CD4-positive, alpha-beta T cell treated with Interleukin-4 for 1 hour (primary cell): ENCODE measurements at regions not wholly inside any gene's neighbourhood (a gene's known extent, or its start where the extent isn't known, plus 50 kb on each side); places are given as distances from the start of the nearest gene placed in this dataset.
"Not testable (repeated sequence)": the region's sequence is repeated elsewhere in the genome, so short reads cannot be mapped to it uniquely, and the experiment has no call there.

Experiments
- DNase-seq, 2 donors: peaks; one replicate each; pipeline ENCODE4 v3.0.0-alpha.2; 2020 to 2022

DNA sequence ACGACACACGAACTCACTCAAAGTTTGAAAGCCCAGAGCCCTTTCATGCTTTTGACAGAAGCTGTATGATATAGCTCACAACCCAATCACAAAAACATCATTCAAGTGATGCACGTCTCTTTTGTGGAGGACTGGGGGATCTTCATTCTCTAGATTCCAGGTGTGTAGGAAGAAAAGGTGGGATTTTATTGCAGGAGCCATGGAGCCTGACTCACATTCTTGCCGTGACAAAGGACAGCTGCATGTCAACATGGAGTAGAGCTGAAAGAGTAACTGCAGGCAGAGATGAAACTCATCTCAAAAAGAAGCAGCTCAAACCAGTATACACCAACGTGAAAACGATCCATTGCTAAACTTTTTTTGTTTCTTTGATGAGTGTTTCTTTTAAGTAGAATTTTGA, 50.9 kb upstream of the PDE1A start:
- DNase-seq = no peak

DNA sequence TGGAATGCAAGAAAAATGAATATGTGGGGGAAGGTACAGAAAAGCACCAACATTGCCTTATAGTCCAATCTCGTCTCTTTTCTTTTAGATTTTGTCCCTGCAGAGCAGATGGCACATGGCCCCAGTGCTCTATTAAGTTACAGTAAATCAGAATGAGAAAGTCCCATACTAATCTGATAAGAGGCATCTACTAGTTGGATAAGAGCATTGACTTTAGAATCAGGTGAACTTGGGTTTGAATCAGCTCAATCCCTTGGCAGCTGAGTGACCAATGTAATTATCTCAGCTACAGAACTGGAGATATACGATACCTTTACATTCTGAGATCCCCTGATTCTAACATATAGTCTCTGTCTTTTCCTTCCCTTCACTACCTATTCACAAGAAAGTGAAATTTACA, 54.8 kb upstream of the PDE1A start:
- no peak for DNase-seq

DNA sequence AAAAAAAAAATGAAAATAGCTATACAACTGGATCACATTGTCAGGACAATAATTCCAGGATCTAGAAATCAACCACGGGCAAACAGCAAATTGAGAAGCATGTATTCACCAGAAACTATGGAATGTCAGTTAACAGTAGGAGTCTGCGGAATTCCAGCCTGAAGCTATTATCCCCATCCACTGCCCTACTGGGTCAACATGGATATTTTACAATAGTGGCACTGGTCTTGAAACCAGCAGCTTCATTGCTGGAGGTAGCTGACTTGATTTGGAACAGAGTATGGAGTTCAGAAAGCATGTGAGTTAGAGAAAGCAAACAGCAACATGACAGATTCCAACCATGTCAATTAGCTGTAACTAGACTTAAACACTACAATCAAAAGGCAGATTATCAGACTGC, 55.7 kb upstream of the PDE1A start:
- DNase-seq = no peak

DNA sequence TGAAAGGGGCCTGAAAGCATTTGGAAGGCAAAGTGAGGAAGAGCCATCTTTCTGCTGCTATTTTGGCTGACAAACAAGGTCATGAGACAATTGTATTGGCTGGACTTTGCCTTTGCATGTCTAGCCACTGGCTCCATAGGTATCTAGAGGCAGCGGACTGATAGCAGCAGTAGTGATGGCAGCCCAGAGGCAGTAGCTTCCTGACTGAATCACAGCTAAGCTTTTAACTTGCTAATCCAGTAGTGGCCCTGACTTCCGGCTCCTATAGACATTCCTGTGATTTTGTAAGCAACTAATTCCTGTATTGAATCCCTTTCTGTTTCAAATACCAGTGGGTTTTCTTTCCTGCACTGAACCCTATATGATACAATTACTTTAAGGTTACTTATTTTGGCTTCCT, 69.8 kb upstream of the PDE1A start:
- DNase-seq = no peak

DNA sequence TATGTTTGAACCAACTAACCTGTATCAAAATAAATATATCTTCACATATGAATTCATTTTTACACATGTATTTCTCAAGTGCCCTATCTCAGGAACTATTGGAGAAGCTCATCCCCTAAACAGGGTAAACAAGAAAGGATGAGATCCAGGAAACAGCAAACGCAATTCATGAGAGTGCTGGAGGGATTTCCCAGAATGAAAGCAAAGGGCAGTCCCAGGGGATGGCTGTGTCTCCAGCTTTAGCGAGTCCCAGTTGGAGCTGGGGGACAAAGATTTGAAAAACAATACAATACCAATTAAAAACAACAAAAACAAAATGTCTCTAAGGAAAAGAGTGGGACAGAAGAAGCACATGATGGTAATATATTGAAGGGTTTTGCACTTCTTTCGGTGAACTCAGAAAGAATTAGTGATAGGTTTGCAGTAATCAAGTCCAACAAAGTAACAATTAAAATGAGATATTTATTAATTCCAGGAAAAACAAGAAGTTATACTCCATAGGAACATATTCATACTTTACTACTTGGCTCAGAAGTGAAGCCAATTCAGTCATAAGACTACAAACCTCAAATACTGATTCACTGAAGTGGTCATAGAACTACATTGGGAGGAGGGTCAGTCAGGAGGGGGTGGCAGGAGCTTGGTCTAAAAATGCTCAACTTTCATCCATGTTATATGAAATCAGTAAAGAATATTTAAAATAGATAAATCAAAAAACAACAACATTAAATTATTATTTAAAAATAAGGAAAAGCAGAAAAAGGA, 73.1 kb upstream of the PDE1A start:
- DNase-seq = no peak

DNA sequence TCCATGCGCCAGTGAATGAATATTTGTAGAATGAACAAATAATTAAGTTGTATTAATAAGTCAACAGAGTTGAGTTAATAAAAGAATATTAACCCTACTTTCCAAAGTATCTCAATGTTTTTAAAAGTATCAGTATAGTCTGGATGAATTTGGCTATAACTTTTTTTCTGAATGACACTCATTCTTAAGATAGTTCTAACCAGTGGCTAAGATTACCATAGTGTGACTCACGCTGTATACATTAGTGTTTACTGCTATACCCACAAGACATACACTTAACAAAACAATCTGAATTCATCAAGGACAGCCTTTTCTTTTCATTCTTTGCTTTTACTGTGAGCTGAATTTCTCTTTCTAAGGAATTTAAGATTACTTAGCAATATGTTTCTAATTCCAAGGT, 77.0 kb upstream of the PDE1A start:
- DNase-seq = no peak

DNA sequence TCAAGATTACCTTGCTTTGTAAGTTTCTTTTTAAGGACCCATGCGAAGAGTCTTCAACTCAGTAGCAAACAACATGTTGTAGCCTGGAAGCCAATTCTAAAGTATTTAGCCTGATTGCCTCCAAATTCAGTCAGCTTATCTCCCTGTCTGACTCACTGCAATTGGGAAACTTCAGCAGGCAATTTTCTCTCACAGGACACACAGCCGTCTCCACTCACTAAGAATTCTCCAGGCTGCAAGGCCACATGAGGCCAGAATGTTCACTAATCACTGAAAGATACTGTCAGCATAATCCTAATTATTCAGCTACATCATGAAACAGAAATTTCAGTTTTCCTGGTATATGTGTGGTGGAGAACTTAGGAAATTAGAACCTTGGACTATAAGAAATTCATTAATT, 78.1 kb upstream of the PDE1A start:
- no peak for DNase-seq

DNA sequence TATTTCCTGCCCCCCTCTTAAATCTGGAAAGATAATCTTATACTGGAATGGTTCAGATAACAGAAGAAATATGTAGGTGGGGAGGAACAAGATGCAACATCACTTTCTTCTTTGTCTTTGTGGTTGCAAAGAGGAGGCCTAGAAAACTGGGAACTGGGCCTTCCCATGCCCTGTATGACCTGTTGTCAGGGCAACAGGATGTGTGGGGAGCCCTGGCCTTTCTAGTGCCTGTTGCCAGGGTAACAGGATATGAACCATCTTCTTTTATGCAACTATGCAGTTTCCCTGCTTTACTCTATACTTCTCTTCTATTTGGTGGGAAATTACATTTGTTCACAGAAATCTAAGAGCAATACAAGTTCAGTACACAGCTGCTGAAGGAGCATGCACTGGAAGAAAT, 79.8 kb upstream of the PDE1A start:
- DNase-seq = no peak

DNA sequence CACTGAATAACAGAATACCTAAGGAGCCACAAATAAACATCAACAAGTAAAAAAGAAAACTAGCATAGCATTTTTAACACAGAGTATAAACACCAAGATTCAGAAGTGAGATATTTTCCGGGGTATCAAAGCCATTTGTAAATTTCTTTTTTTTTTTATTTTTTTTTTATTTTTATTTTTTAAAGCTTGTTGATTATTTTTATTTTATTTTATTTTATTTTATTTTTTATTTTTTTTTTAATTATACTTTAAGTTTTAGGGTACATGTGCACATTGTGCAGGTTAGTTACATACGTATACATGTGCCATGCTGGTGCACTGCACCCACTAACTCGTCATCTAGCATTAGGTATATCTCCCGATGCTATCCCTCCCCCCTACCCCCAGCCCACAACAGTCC, 81.7 kb upstream of the PDE1A start:
- DNase-seq = not testable (repeated sequence)

DNA sequence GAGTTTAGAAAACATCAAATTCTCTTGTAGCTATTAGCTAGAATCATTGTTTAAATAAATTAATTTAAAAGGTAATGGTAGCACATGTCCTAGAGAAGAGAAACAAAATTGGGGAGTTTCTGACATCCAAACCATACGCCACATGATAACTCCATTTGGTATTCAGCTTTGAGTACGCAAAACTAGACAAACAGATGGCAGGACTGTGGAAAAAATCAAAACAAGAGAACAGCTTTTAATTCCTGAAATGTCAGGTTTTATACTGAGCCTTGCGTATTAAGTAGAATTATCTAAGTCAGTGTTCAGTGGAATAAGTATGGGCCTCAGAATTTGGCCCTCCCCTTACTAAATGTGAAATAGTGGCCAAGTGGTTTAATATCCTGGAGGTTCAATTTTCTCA, 82.4 kb upstream of the PDE1A start:
- DNase-seq = no peak

DNA sequence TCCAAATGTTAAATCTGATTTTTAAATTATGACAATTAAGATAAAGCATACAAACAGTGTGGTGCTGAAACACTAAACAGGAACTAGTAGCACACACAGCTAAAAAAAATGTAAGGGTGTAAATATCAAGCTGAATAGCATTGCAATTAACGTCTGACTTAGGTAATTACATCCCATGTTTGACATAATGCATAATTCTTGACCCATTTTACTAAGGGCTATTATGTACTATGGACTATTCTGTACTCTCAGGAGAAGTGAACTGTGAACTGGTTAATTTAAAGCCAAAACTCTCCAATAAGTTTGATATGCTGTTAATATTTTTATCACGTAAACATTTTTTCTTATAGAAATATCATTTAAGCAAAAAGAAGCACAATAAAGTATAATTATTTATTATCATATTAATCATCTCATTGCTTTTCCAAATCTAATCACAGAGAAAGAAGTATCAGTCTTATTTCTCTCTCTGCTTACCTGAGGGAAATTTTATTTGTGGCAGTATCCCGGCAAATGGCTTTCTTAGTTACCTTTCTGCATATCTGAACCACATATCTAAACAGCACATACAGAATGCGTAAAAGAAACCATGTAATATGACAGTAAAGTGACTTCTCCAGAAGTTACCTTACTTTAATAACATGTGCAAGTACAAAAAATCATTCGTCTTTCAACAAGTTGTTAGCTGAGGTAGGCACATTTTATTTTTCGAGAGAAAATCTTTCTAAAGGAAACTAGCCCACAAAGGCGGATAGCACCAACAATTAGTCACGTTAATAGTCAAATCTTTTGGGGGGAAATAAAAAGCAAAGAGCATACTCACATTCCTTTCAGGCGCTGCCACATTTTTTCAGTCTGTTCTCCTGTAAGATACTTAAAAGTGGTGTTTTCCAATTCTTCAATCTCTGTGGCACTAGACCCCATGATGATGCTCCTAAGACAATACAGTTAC, 94.9 kb upstream of the PDE1A start:
- DNase-seq = no peak

DNA sequence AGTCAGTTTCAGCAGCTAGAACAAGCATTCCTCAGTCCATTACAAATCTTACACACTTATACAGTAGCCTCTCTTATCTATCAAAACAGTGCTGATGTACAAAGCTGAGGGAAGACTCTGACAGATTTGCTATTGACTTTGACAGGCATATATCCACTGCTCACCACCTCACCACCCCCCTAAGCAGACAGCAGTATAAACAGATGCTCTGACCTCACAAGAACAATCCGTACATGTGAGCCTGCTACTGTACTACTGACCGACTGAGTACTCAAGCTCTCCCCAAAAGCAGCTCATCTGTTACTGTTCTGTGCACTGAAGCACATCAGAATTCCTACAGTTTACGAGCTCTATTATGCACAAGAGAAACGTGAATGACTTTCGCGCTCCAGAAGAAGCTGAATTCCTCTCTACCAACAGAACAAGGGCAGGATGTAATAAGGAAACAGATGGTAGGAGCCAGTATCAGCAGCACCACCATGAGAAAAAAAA, 95.6 kb upstream of the PDE1A start:
- DNase-seq = no peak

DNA sequence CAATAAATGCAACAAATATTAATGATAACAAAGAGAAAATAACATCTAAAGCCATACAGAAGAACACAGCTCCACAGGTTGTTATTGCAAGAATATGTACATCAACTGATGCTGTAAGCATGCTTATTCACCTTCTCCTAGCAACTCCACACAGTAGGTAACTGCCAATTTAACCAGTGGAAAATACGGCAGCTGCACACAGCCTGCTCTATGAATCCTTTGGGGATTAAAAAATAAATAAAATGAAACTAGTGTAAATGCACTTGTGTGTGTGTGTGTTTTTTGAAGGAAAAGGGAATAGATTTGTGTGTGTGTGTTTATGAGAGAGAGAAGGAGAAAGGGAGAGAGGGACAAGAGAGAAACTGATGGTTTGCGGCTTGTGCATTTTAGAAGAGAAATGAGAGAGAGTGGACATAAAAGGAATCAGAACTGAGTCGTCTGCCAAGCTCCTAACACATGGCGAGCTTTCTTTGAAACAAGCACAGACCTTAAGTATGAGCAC, 96.2 kb upstream of the PDE1A start:
- no peak for DNase-seq

DNA sequence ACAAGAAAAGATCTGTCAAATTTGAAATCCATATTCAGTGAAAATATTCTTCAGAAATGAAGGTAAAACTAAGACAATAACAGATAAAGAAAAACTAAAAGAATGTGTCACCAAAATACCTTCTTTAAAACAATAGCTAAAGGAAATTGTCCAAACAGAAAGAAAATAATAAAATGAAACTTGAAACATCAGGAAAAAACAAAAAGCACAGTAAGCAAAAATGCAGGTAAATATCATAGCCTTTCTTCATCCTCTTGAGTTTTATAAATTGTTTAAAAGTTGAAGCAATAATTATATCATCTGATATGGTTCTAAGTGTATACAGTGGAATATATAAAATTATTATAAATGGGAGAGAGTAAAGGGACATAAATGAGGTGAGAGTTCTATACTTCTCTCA, 103.8 kb upstream of the PDE1A start:
- no peak for DNase-seq

DNA sequence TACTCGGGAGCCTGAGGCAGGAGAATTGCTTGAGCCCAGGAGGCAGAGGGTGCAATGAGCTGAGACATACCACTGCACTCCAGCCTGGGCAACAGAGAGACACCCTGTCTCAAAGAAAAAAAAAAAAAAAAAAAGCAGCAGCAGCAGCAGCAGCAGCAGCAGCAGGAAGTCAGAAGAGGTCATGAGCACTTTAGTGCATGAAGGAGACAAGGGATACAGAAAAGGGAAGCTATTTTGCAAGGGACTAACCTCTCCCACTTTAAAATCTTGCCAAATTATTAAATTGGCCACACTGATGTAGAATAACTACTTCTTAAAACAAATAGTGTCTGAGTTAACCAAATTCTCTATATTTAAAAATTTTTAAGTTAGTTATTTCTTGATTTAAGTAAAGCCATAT, 113.4 kb upstream of the PDE1A start:
- DNase-seq = no peak

DNA sequence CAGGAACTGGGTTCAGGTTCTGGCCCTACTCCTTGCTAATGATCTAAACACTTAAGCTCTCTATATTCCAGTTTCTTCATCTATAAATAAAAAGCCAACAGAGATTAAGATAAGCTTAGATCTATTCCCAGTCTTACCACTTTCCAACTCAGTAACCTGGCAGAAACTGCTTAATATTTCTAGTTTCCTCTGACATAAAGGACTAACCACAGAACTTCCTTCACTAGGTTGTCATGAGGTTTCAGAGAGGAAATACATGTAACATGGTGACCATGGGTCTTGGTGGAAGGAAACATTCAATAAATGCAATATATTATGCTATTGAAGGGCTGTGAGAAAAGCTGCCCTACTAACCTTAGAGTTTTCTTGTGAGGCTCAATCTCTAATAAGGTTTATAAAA, 114.4 kb upstream of the PDE1A start:
- DNase-seq = no peak

DNA sequence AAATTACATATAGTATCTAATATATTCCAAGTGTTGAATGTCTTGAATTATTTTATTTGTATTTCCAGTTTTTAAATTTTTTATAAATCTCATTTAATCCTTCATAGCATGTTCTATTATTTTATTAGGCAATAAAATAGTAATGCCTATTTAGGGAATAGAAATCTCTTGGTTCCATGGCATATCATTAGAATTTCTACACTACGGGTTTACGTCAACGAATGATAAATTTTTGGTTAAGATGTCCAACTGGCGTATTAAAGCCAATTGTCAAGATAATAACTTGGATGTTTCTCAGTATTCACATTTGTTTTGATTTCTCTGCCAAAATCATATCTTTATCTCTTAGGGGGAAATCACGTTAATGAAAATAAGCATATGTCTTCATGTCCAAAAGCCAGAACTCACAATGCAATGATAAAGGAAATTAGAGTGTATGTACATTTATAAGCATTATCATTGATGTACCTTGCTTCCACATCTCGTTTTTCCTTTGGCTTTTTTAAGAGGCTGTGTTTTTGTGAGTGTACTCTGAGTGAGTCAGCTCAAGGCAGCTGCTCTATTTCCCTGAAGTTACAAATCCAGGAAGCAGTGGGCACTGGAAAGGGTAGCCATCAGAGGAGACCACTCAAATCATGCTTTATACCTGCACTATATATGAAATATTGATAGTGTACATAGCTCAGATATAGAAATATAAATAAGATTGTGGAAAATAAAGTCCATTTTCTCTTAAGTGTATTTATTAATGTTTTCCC, 115.8 kb upstream of the PDE1A start:
- no peak for DNase-seq

DNA sequence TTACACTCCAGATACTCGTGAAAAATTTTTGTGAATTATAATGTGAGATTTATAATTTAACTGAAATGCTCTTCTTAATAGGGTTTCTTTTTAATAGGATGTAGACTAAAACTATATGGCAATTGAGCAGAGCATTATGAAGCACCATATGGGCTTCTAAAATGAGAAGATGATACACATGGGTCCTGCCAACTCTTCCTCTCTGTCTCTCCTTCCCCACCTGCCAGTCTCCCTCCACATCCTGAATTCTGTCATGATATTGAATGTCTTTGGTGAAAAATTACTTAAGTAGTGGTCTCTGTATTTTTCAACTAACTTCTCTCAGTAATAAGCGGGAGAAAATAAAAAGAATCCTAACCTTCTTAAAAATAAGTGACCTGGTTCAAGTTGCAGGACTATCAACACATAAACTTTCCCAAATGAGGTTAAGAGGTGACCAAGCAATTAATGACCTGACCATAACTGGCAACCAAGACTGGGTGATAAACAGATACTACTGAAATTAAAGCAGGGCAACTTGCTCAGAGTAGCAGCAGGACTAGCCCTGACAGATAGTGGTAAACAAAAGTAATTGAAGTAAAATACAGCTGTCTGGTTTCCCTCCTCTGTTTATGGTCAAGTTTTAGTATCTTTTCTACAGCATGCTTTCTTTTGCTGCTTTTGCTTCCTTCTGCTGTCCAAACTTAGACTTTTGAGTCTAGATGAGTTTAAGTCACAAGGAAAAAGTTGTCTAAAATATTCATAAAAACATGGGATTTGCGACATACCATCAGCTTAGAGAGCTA, 117.1 kb upstream of the PDE1A start:
- no peak for DNase-seq

DNA sequence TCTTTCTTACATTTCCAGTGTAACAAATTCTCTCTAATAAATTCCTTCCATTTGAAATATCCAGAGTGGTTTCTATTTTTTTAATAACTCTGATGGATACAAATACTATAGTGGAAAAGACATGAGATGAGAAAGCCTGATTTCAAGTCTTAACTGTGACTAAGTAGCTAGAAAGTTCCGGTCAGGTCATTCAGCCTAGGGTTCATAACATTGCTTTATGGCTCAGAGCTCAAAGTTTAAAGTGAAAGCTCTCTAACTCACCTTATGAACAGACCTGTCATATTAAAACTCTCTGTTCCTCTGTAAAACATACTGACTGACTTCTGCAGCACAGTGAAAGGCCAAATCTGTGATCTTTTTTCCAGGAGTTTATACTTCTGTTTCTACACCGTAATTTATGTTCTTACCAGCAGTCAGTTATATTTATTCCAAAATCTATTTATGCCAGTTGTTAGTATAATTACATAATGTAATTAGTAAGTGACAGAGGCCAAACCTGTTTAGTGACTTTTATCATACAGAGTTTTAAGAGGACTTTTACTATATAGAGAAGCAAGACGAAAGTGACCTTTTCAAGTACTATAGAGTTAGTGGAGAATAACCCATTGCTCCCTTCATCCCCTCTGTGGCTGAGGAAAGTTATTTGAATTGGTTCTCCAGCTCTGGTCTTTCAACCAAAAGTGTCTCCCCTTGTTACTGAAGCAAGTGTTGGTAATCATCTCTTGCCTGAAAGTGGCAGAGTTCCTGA, 118.8 kb upstream of the PDE1A start:
- DNase-seq = no peak

DNA sequence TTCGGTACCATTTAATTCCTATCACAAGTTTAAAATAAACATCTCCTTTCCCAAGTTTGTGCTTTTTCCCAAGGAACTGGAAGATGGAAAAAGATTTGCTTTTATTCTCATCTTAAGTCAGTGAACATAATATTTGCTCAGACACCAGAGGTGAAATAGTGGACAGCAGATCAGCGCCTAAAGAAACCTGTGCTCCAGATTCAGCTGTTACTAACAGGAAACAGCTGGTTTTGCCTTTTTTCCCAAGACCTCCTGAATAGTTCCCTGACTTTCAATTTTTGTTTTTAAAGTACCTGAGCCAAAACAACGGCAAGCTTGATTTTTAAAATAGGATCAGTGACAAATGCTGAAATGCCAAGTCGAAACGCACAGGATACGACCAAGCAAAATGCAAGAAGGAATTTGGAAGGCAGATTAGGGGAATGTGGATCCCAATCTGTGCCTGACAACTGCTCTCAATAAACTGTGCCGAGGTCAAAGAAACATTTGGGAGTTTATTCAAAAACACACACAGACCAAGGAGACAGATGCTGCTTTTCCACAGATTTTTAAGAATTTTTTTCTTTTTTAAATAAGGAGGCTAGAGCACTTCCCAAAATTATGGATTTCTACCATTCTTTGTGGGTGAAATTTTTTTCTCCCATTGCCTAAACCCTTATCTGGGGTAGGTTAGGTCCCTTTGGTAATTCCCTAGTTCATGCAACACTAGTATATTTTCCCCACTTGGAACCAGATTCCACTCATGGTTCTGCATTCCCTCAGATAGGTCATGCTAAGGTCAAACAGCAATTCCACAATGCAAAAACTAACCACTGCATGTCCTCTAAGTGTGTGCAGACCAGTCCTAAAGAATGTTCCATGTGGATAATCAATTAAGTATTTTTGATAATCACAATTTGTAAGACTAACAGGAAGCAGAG, 121.5 kb upstream of the PDE1A start:
- no peak for DNase-seq
